Smooth muscle cell (in vitro differentiated cells): ENCODE measurements at regions not wholly inside any gene's neighbourhood (a gene's known extent, or its start where the extent isn't known, plus 50 kb on each side); places are given as distances from the start of the nearest gene placed in this dataset.

Experiments
- DNase-seq: peaks from one replicate; lab custom pipeline; 2025; ENCODE audit not compliant: unreplicated experiment; lab: John Stamatoyannopoulos, UW
- H2AFZ ChIP-seq: fragments of 200-600 bp; sonication (generic); 2 replicates; pipeline ENCODE4 v1.6.0; 2016; ENCODE audit warnings: antibody characterized with exemption, low read depth, mild to moderate bottlenecking
- H3F3A ChIP-seq: fragments of 200-600 bp; sonication (generic); 2 replicates; pipeline ENCODE4 v1.6.0; 2017; ENCODE audit warnings: antibody characterized with exemption, low read depth
- H3K27ac ChIP-seq: fragments of 200-600 bp; sonication (generic); 2 replicates; pipeline ENCODE4 v1.5.1; 2016; ENCODE audit warnings: low read depth, mild to moderate bottlenecking
- H3K27me3 ChIP-seq: fragments of 200-600 bp; sonication (generic); 2 replicates; pipeline ENCODE4 v1.6.1; 2016; ENCODE audit warnings: low read depth, mild to moderate bottlenecking
- H3K36me3 ChIP-seq: fragments of 200-600 bp; sonication (generic); 2 replicates; pipeline ENCODE4 v1.5.1; 2016; ENCODE audit warnings: low read depth
- H3K4me1 ChIP-seq: fragments of 200-600 bp; sonication (generic); 2 replicates; pipeline ENCODE4 v1.5.1; 2016; ENCODE audit warnings: low read depth
- H3K4me2 ChIP-seq: fragments of 200-600 bp; sonication (generic); 2 replicates; pipeline ENCODE4 v1.6.0; 2016; ENCODE audit warnings: mild to moderate bottlenecking
- H3K4me3 ChIP-seq: fragments of 200-600 bp; sonication (generic); 2 replicates; pipeline ENCODE4 v1.5.1; 2016; ENCODE audit warnings: mild to moderate bottlenecking
- H3K79me2 ChIP-seq: fragments of 200-600 bp; sonication (generic); 2 replicates; pipeline ENCODE4 v1.6.0; 2016; ENCODE audit warnings: low read depth, mild to moderate bottlenecking
- H3K9ac ChIP-seq: fragments of 200-600 bp; sonication (generic); 2 replicates; pipeline ENCODE4 v1.6.0; 2016; ENCODE audit warnings: low read depth
- H3K9me3 ChIP-seq: fragments of 200-600 bp; sonication (generic); replicated peaks from 2 replicates; pipeline ENCODE4 v1.5.1; 2016; ENCODE audit warnings: low read depth
- H4K20me1 ChIP-seq: fragments of 200-600 bp; sonication (generic); 2 replicates; pipeline ENCODE4 v1.6.0; 2016; ENCODE audit warnings: low read depth
- CTCF ChIP-seq: fragments of 200-600 bp; sonication (generic); IDR thresholded peaks from 2 replicates; pipeline ENCODE4 v1.5.1; 2017; ENCODE audit warnings: borderline replicate concordance, mild to moderate bottlenecking, antibody characterized with exemption; ENCODE audit not compliant: insufficient read depth, poor library complexity, severe bottlenecking
- WGBS: methylation state at CpG from one replicate; pipeline ENCODE4 v1.1.7; 2016; ENCODE audit warnings: low lambda C conversion rate; 5-methylcytosine and 5-hydroxymethylcytosine counted together

DNA sequence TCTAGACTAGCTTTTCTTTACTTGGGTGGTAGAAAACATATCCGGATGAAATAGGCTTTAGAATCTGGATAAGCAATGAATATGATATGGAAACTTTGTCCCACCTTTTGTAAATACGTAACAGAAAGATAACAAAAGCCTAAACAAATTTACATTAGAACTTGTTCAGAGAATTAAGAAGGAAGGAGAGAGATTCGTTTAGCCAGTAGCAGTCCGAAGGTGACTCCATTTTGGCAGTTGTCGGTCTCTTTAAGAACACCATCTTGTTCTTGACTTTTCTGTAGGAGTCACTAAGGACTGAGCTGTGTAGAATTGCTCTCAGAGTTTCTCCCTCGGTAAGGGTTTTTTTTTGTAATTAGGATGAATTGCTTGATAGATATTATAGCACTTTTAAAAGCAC is 475.1 kb downstream of the PCNX1 start:
- no peak overlapping the region for H2AFZ ChIP-seq
- no peak for DNase-seq
- H3K9ac ChIP-seq, result no peak overlapping the region
- TF ChIP-seq CTCF, result no peak
- H3K27me3 ChIP-seq, result no peaks in the 10 kb centered on the region
- no peaks in the 10 kb centered on the region for H3K36me3 ChIP-seq
- peaks cover 15% of the 10 kb centered on the region for H3K4me1 ChIP-seq
- H3F3A ChIP-seq, result peaks cover 17% of the 10 kb centered on the region
- peaks cover 42% of the 10 kb centered on the region for H4K20me1 ChIP-seq
- WGBS, result 94% methylated on average over 6 of the region's 6 CpGs
- peak overlapping the region; percentile 6 for H3K4me2 ChIP-seq
- H3K79me2 ChIP-seq, result peaks cover 94% of the 10 kb centered on the region
- no peak overlapping the region for H3K27ac ChIP-seq
- no peak overlapping the region for H3K4me3 ChIP-seq
- no peaks in the 10 kb centered on the region for H3K9me3 ChIP-seq

DNA sequence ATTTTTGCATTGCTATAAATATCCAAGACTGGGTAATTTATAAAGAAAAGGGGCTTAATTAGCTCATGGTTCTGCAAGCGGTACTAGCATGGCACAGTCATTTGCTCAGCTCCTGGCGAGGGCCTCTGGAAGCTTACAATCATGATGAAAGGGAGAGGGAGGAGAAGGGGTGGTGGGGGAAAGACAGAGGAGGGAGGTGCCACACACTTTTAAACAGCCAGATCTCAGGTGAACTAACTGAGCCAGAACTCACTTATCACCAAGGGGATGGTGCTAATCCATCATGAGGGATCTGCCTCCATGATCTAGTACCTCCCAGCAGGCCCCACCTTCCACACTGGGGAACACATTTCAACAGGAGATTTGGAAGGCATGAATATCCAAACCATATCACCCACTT is 476.3 kb downstream of the PCNX1 start:
- Histone ChIP-seq H3K27me3 (no peaks in the 10 kb centered on the region), H4K20me1 (peaks cover 54% of the 10 kb centered on the region), H3K36me3 (no peaks in the 10 kb centered on the region), H2AFZ (no peak overlapping the region), H3F3A (peaks cover 17% of the 10 kb centered on the region), H3K9me3 (no peaks in the 10 kb centered on the region), H3K4me1 (peaks cover 25% of the 10 kb centered on the region), H3K27ac (no peak overlapping the region), H3K9ac (no peak overlapping the region), H3K4me2 (no peak overlapping the region), H3K79me2 (peaks cover 95% of the 10 kb centered on the region), H3K4me3 (no peak overlapping the region)
- no peak for DNase-seq
- TF ChIP-seq CTCF, result no peak
- 93% methylated on average over 2 of the region's 2 CpGs for WGBS

- Histone ChIP-seq H3K27ac (no peak overlapping the region), H3K4me3 (no peak overlapping the region), H3K4me2 (no peak overlapping the region), H3K9me3 (no peaks in the 10 kb centered on the region), H2AFZ (no peak overlapping the region), H3K36me3 (no peaks in the 10 kb centered on the region), H3K9ac (no peak overlapping the region), H4K20me1 (peaks cover 61% of the 10 kb centered on the region), H3K4me1 (peaks cover 27% of the 10 kb centered on the region), H3K79me2 (peaks cover 95% of the 10 kb centered on the region), H3K27me3 (no peaks in the 10 kb centered on the region), H3F3A (peaks cover 17% of the 10 kb centered on the region)
- DNase-seq, result no peak
- 89% methylated on average over 10 of the region's 10 CpGs for WGBS
- TF ChIP-seq CTCF, result no peak
Measured at GRCh38 chr14:71384007-71384845, 477.0 kb downstream of the PCNX1 start.

DNA sequence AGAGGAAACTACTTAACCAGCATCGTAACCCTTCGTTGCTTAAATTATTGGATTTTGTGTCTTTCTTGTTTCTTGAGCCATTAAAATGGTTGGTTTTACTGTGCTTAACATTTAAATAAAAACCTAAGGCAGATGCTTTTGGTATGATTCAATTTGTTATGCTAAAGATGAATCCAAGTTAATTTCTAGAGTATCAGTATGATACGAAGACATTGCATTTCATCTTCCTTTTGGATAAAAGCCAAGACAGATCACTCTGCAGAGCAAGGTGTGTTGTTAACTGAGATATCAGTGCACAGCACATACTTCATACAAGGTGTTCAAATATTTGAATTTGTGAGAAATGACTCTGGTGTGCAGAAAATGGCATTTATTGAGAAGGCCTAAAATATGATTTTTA is 480.5 kb downstream of the PCNX1 start:
- TF ChIP-seq CTCF, result no peak
- no peak overlapping the region for H3K27ac ChIP-seq
- no peaks in the 10 kb centered on the region for H3F3A ChIP-seq
- peaks cover 83% of the 10 kb centered on the region for H4K20me1 ChIP-seq
- no peak overlapping the region for H3K4me3 ChIP-seq
- no peaks in the 10 kb centered on the region for H3K27me3 ChIP-seq
- no peaks in the 10 kb centered on the region for H3K36me3 ChIP-seq
- H3K9ac ChIP-seq, result no peak overlapping the region
- no peak for DNase-seq
- H3K79me2 ChIP-seq, result peaks cover 95% of the 10 kb centered on the region
- H3K9me3 ChIP-seq, result no peaks in the 10 kb centered on the region
- peak overlapping the region; percentile 68 for H3K4me2 ChIP-seq
- 88% methylated on average over 3 of the region's 3 CpGs for WGBS
- peaks cover 12% of the 10 kb centered on the region for H3K4me1 ChIP-seq
- no peak overlapping the region for H2AFZ ChIP-seq
